ENCODE measurements at regions not wholly inside any gene's neighbourhood (a gene's known extent, or its start where the extent isn't known, plus 50 kb on each side); places are given as distances from the start of the nearest gene placed in this dataset.

DNA sequence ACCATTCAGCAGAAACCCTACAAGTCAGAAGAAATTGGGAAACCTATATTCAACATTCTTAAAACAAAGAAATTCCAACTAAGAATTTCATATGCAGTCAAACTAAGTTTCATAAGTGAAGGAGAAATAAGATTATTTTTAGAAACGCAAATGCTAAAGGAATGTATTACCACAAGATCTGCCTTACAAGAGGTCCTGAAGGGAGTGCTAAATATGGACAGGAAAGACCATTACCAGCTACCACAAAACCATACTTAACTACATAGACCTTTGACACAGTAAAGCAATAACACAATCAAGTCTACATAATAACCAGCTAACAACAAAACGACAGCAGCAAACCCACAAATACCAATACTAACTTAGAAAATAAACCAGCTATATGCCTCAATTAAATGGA lies 169.3 kb upstream of the FGF16 start:
- no peak for TF ChIP-seq CTCF (IDR thresholded peaks at IDR 0.05)
- TF ChIP-seq POLR2A (IDR thresholded peaks at IDR 0.05): no peak
- no peak for TF ChIP-seq POLR2AphosphoS5 (IDR thresholded peaks at IDR 0.05; ENCODE audit: insufficient read depth in 1 of 2, low read depth in 1 of 2)

Data from vagina (tissue), 2 donors.